Aorta (tissue), 5 donors: ENCODE measurements at regions not wholly inside any gene's neighbourhood (a gene's known extent, or its start where the extent isn't known, plus 50 kb on each side); places are given as distances from the start of the nearest gene placed in this dataset.

Experiments
- ATAC-seq: fragments of 200-7000 bp; cut with Tn5 transposase; one replicate; pipeline ENCODE4 v1.9.1; 2022; ENCODE audit warnings: moderate library complexity; ENCODE audit not compliant: low FRiP score
- DNase-seq, 2 donors: peaks; one replicate each; pipeline ENCODE4 v3.0.0-alpha.2; 2020
- H3K27ac ChIP-seq, 2 donors: one replicate each; pipeline ENCODE4 v1.5.1; 2013; ENCODE audit warnings: low read length in 2 of 2, mild to moderate bottlenecking in 2 of 2, moderate library complexity in 2 of 2, control low read depth in 1 of 2, inconsistent platforms in 1 of 2, low read depth in 1 of 2
- H3K27me3 ChIP-seq, 2 donors: one replicate each; pipeline ENCODE4 v1.6.1; 2013; ENCODE audit warnings: control low read depth in 1 of 2, low read length in 1 of 2, mild to moderate bottlenecking in 1 of 2, moderate library complexity in 1 of 2; ENCODE audit not compliant: insufficient read depth in 2 of 2, control insufficient read depth in 1 of 2
- H3K36me3 ChIP-seq, 2 donors: one replicate each; pipeline ENCODE4 v1.6.1; 2013; ENCODE audit warnings: control low read depth in 1 of 2, low read length in 1 of 2, mild to moderate bottlenecking in 1 of 2; ENCODE audit not compliant: insufficient read depth in 2 of 2, control insufficient read depth in 1 of 2
- H3K4me1 ChIP-seq, 2 donors: one replicate each; pipeline ENCODE4 v1.6.1; 2013; ENCODE audit warnings: low read length in 2 of 2, control low read depth in 1 of 2, mild to moderate bottlenecking in 1 of 2, moderate library complexity in 1 of 2; ENCODE audit not compliant: insufficient read depth in 2 of 2, control insufficient read depth in 1 of 2
- H3K4me3 ChIP-seq, 2 donors: one replicate each; pipeline ENCODE4 v1.5.1; 2013; ENCODE audit warnings: low read length in 2 of 2, control low read depth in 1 of 2, mild to moderate bottlenecking in 1 of 2
- H3K9me3 ChIP-seq: one replicate; pipeline ENCODE4 v1.6.1; 2013; ENCODE audit warnings: mild to moderate bottlenecking, low read length; ENCODE audit not compliant: control insufficient read depth
- WGBS, 2 donors: extraction: QIAGEN DNeasy Blood & Tissue Kit; methylation state at CpG; one replicate each; pipeline ENCODE4 v1.1.7; 2013; 5-methylcytosine and 5-hydroxymethylcytosine counted together
- intact Hi-C, 2 donors: fragments of 100-400 bp; cut with DNase I; formaldehyde crosslinking; loops; one replicate each; pipeline versions ENCODE4 v1.14.2 to v1.15.0; 2022
- donor health status: healthy with polysubstance abuse.
- donor health status: Bipolar disorder and iron deficiency.
- donor health status: DM: no; HTN: no; CAD: no.
- donor health status: DM: no; HTN: no; CAD: no.
- donor health status: DM: yes; HTN: yes; CAD: no.

- Histone ChIP-seq H3K4me1 (peaks cover 2 to 3% of the 10 kb centered on the region in 2 donors), H3K4me3 (no peak overlapping the region), H3K9me3 (no peaks in the 10 kb centered on the region), H3K27me3 (no peaks in the 10 kb centered on the region), H3K36me3 (no peaks in the 10 kb centered on the region), H3K27ac (no peak overlapping the region)
- DNase-seq (no peak), ATAC-seq (no peak)
- intact Hi-C loops: loop anchor here in 1 of 2 donors (10.0 kb wide), 1 partner anchor 176 kb away; no protein-coding TSS in a partner anchor
- 37 to 45% methylated on average over 1 of the region's 1 CpG for WGBS, 2 donors
Measured at GRCh38 chr12:87311206-87311605, 718.0 kb downstream of the C12orf50 start.

- 90 to 92% methylated on average over 1 of the region's 1 CpG for WGBS, 2 donors
- Histone ChIP-seq H3K27ac (no peak overlapping the region), H3K4me3 (no peak overlapping the region), H3K9me3 (no peaks in the 10 kb centered on the region), H3K36me3 (no peaks in the 10 kb centered on the region), H3K27me3 (no peaks in the 10 kb centered on the region), H3K4me1 (peaks cover 0 to 3% of the 10 kb centered on the region in 2 donors)
- ATAC-seq: no peak
- no peak for DNase-seq
- intact Hi-C loops: loop anchor here in 1 of 2 donors (10.0 kb wide), 1 partner anchor 175 kb away; no protein-coding TSS in a partner anchor
Measured at GRCh38 chr12:87310126-87310525, 719.1 kb downstream of the C12orf50 start.

GRCh38 chr12:87305481-87305880, 723.7 kb downstream of the C12orf50 start:
- DNase-seq: no peak
- H3K4me1 ChIP-seq: peaks cover 0 to 2% of the 10 kb centered on the region in 2 donors
- intact Hi-C loops: no loop called here

GRCh38 chr12:87304406-87304805, 724.8 kb downstream of the C12orf50 start:
- no peaks in the 10 kb centered on the region for H3K9me3 ChIP-seq
- H3K36me3 ChIP-seq: no peaks in the 10 kb centered on the region
- no peak overlapping the region for H3K27ac ChIP-seq
- H3K27me3 ChIP-seq: no peaks in the 10 kb centered on the region
- WGBS, 2 donors: 88% methylated on average over 2 of the region's 2 CpGs
- no peak overlapping the region for H3K4me3 ChIP-seq
- intact Hi-C loops: no loop called here
- peaks cover 0 to 2% of the 10 kb centered on the region in 2 donors for H3K4me1 ChIP-seq
- ATAC-seq (no peak), DNase-seq (no peak)

More at GRCh38 chr12:87305481-87305880, 723.7 kb downstream of the C12orf50 start:
- Histone ChIP-seq H3K4me3 (no peak overlapping the region), H3K36me3 (no peaks in the 10 kb centered on the region), H3K27ac (no peak overlapping the region), H3K27me3 (no peaks in the 10 kb centered on the region), H3K9me3 (no peaks in the 10 kb centered on the region)
- no peak for ATAC-seq

- no peak for DNase-seq
- WGBS, 2 donors: 97 to 100% methylated on average over 1 of the region's 1 CpG
- intact Hi-C loops: no loop called here
- Histone ChIP-seq H3K36me3 (no peaks in the 10 kb centered on the region), H3K4me1 (peaks cover 0 to 2% of the 10 kb centered on the region in 2 donors), H3K9me3 (no peaks in the 10 kb centered on the region), H3K4me3 (no peak overlapping the region), H3K27me3 (no peaks in the 10 kb centered on the region), H3K27ac (no peak overlapping the region)
- no peak for ATAC-seq
Measured at GRCh38 chr12:87303396-87304012, 725.7 kb downstream of the C12orf50 start.

- no peak overlapping the region for H3K27ac ChIP-seq
- no peak for ATAC-seq
- no peaks in the 10 kb centered on the region for H3K36me3 ChIP-seq
- H3K27me3 ChIP-seq: no peaks in the 10 kb centered on the region
- H3K9me3 ChIP-seq: no peaks in the 10 kb centered on the region
- 89 to 90% methylated on average over 5 of the region's 5 CpGs for WGBS, 2 donors
- peaks cover 0 to 2% of the 10 kb centered on the region in 2 donors for H3K4me1 ChIP-seq
- H3K4me3 ChIP-seq: no peak overlapping the region
- no peak for DNase-seq
- intact Hi-C loops: no loop called here
Measured at GRCh38 chr12:87302126-87302745, 727.0 kb downstream of the C12orf50 start.

- H3K4me1 ChIP-seq: no peaks in the 10 kb centered on the region
- DNase-seq (no peak), ATAC-seq (no peak)
- no peaks in the 10 kb centered on the region for H3K36me3 ChIP-seq
- intact Hi-C loops: no loop called here
- no peak overlapping the region for H3K4me3 ChIP-seq
- no peak overlapping the region for H3K27ac ChIP-seq
- no peaks in the 10 kb centered on the region for H3K27me3 ChIP-seq
- no peaks in the 10 kb centered on the region for H3K9me3 ChIP-seq
Measured at GRCh38 chr12:87290505-87290904, 738.7 kb downstream of the C12orf50 start.

GRCh38 chr12:87283886-87284285, 745.3 kb downstream of the C12orf50 start:
- Histone ChIP-seq H3K4me3 (no peak overlapping the region), H3K27me3 (no peaks in the 10 kb centered on the region), H3K36me3 (no peaks in the 10 kb centered on the region), H3K9me3 (no peaks in the 10 kb centered on the region), H3K27ac (no peak overlapping the region), H3K4me1 (no peaks in the 10 kb centered on the region)
- ATAC-seq (no peak), DNase-seq (no peak)
- intact Hi-C loops: no loop called here

GRCh38 chr12:87283111-87283510, 746.1 kb downstream of the C12orf50 start:
- Histone ChIP-seq H3K27ac (no peak overlapping the region), H3K36me3 (no peaks in the 10 kb centered on the region), H3K9me3 (no peaks in the 10 kb centered on the region), H3K4me3 (no peak overlapping the region), H3K27me3 (no peaks in the 10 kb centered on the region), H3K4me1 (no peaks in the 10 kb centered on the region)
- ATAC-seq (no peak), DNase-seq (no peak)
- intact Hi-C loops: no loop called here
